Activated CD4-positive, alpha-beta T cell treated with anti-CD3 and anti-CD28 coated beads for 48 hours (primary cell): ENCODE measurements at regions not wholly inside any gene's neighbourhood (a gene's known extent, or its start where the extent isn't known, plus 50 kb on each side); places are given as distances from the start of the nearest gene placed in this dataset.
"Not testable (repeated sequence)": the region's sequence is repeated elsewhere in the genome, so short reads cannot be mapped to it uniquely, and the experiment has no call there.

Source experiments
- DNase-seq: peaks from one replicate; pipeline ENCODE4 v3.0.0-alpha.2; 2020

- no peak for DNase-seq
These were observed 53.5 kb downstream of the FOXD2 start for GRCh38 chr1:47491341-47491753.

- DNase-seq = no peak
These were observed 57.4 kb downstream of the FOXD2 start for GRCh38 chr1:47495176-47495713.

DNA sequence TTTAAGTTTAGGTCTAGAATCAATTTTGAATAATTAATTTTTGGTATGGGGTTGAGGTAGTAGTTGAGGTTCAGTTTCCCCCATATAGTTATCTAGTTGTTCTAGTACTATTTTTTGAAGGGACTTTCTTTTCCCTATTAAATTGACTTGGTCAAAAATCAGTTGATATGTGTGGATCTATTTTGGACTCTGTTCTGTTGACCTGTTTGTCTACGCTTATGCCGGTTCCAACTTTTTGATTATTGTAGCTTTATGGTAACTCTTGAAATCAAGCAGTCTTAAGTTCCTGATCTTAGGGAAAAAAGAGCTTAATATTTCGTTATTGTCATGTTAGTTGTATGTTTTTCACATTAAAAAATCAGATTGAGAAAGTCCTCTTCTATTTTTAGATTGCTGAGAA, 60.7 kb downstream of the FOXD2 start:
- DNase-seq = no peak

DNA sequence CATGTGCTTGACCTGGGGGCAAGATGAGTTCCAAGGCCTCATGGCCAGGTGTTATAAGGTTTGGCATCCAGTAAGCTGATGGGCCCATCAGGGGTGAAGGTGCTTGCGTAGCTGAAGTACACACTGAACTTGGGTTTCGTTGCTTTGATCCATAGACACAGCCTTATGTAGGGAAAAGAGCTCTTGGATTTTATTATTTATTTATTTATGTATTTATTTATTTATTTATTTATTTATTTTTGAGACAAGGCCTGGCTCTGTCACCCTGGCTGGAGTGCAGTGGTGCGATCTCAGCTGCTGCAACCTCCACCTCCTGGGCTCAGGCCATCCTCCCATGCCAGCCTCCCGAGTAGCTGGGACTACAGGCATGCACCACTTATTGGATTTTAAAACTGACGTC, 63.2 kb downstream of the FOXD2 start:
- DNase-seq = no peak

GRCh38 chr1:47502746-47503370, 65.0 kb downstream of the FOXD2 start:
- DNase-seq = no peak

GRCh38 chr1:47504840-47505239, 67.0 kb downstream of the FOXD2 start:
- DNase-seq = not testable (repeated sequence)

DNA sequence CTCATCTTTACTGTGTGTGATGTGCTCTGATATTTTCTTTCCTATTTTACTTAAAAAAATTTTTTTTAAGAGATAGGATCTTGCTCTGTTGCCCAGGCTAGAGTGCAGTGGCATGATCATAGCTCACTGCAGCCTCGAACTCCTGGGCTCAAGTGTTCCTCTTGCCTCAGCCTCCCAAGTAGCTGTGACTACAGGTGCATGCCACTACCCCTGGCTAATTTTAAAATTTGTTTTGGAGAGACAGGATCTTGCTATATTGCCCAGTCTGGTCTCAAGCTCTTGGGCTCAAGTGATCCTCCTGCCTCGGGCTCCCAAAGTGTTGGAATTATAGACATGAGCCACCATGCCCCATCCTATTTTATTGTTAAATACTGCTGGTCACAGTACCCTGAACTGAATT, 67.4 kb downstream of the FOXD2 start:
- DNase-seq = no peak

DNA sequence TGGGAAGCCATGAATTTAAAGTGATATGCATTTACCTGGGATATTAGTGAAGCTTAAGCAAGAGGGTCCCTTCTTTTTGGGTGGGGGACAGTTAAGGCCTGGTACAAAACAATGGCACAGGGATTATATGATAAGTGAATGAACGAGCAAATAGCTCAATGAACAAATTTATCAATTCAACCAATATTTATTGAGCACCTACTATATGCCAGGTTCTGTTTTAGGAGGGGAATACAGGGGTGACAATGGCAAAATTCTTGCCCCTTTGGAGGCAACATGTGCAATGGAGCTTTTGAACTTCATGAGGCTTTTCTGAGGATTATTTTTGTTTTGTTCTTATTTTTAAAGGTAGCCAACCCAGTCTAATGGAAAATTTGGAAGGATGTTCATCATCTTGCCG, 68.2 kb downstream of the FOXD2 start:
- no peak for DNase-seq

- DNase-seq = no peak
These were observed 69.3 kb downstream of the FOXD2 start for GRCh38 chr1:47507144-47507543.

DNA sequence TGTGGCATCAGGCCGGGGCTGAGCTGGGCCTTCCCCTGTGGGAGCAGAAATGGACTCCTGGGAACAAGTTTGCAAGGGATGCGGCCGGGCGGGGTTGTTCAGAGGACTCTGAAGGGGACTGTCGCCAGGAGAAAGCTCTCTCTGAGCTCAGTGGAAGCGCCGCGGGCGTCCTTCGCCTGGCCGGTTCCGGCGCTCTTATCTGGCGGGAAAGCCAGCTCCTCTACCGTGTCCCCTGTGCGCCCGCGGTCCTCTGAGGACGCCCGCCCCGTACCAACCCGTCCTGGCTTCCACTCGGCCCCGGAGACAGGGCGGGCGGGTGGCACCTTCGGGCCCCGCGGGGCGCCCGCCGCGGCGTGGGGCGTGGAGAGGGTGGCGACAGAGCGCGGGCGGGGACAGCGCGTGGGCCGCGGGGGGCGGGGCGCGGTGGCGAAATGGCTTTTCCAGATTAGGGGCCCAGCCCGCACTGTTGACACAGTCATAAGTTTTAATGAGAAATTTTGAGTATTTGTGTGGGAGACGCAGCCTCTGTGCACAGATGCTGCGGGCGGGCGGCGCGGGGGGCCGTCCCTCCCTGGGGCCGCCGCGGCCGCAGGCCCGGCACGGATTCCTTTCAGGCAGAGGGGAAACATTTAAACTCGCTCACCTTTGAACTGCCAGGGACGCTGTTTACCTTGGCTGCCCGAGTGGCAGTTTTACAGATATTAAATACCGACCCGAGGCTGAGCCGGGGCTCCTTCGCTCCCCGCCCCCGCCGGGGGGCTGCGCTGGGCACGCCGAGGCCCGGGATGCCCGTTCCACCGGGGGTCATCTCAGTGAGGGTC, 70.2 kb downstream of the FOXD2 start:
- peak; percentile 54 for DNase-seq

- DNase-seq = no peak
These were observed 71.0 kb downstream of the FOXD2 start for GRCh38 chr1:47508702-47509431.

GRCh38 chr1:47510282-47510811, 72.5 kb downstream of the FOXD2 start:
- no peak for DNase-seq

GRCh38 chr1:47511825-47512224, 74.0 kb downstream of the FOXD2 start:
- DNase-seq = no peak

GRCh38 chr1:47513393-47513792, 75.5 kb downstream of the FOXD2 start:
- no peak for DNase-seq

DNA sequence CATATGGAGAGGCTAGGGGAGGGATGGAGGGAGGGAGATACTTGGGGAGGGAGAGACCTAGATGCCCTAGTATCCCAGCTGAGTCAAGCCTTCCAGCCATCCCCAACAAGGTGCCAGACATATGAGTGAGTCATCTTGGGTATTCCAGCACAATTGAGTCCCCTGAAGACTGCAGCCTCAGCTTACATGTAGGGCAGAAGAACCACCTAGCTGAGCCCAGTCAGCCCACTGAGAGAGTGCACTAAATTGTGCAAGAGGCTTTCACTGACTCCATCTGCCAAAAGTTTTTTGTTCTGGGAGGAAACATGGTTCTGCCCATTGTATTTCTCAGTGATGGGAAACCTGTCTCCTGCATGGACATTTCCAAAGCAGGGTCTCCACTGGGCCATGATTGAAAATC, 76.4 kb downstream of the FOXD2 start:
- no peak for DNase-seq

DNA sequence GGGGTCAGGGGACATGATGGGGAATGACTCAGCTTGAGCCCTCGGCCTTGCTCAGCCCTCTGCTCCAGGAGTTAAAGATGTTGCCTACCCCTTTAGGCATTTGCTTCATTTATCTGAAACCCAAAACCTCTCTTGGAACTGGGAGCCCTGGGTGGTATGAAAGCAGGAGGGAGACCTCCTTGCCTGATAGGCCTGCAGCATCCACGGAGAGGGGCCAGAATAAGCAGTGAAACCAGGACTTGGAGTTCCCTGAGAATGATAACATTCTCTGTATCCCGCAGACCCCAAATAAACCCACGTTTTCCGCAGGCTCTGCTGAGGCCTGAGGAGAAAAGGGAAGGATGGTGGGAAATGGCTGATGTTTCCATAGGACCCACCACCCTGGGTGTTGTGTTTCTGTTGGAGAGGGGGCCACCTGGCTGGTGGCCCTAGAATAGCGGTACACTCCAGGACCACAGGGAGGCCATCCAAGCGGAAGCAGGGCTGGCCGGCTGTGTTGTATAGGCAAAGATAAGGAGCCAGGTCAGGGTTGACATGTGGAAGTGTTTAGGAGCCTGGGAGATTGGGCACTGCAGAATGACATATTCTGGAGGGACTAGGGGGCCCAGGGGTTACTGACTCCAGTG, 77.4 kb downstream of the FOXD2 start:
- no peak for DNase-seq

DNA sequence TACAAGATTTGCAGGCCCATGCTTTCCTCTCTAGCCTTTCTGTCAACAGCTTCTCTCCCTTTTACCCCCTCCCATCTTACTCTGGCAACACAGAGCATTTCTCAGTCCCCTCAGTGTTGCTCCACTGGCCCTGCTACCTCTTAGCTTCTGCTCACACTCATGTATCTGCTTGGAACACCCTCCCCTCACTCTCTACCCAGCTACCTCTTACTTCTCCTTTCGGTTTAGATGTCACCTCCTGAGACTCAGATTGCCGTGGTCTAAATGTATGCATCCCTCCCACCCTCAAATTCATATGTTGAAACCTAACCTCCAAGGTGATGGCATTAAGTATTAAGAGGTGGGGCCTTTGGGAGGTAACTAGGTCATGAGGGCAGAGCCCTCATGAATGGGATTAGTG, 80.1 kb downstream of the FOXD2 start:
- DNase-seq = no peak

- no peak for DNase-seq
These were observed 81.6 kb downstream of the FOXD2 start for GRCh38 chr1:47519491-47519890.

DNA sequence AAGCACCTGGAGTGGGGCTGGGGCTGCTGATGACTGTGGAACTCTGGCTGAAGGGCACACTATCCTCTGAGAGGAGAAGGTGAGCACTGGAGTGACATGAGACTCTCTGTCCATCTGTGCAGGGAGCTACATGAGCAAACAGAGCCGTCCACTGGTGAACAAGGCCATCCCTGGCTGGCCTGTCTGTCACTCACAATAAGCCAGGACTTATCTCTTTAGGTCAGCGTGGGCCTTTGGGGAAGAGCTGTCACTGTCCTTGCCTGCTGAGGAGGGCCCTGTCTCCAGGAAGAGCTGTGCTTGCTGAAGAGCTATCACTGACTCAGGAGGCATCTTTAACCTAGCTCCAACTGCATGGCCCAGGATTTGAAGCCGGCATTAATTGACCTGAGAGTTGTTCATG, 82.1 kb downstream of the FOXD2 start:
- DNase-seq = no peak

DNA sequence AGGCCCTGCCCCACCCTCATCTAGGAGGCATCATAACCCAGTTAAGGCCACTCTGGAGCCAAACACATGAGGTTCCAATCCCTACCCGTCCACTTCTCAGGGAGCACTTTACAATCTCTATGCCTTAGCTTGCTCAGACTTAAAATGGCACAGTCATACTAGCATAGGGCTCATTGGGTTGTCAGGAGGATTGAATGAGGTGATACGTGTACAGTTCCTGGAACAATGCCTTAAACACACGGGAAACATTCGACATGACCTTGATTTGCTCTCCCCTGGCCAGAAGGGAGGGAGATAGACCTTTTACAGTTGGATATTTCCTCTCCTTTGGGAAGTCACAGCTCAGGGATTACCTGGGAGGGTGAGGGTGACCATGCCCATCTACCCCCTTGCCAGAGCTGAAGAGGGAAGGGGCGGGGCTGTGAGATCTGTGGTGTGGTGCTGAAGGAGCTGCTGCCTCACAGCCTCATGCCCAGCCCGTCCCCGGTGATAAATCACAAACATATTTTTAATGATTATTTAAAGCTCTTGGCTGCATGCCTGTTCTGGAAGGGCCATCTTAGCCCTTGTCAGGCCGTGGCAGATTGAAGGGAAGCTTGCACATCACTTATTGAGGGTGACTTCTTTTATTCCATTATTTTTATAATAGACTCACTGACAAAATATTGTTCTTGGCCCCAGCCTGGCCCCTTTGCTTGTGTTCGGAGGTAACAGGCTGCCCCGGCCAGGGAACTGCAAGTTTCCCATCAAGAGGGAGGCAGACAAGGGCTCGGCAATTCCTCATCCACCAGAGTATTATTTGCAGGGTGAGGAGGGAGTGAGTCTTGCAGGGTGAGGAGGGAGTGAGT, 83.4 kb downstream of the FOXD2 start:
- no peak for DNase-seq

- no peak for DNase-seq
These were observed 85.3 kb downstream of the FOXD2 start for GRCh38 chr1:47522935-47523834.
